A673 (cell line): ENCODE measurements at regions not wholly inside any gene's neighbourhood (a gene's known extent, or its start where the extent isn't known, plus 50 kb on each side); places are given as distances from the start of the nearest gene placed in this dataset.

Experiments used
- BruUV-seq: library from RNA; stranded (reverse); fragments of 400-500 nt; replicated peaks from 2 replicates; lab custom pipeline; 2021; lab: Mats Ljungman, UMichigan
- CTCF ChIA-PET: fragments of 300-600 bp; sonication (Branson Sonifier 250); formaldehyde crosslinking; loops from one replicate; lab custom pipeline; 2022; ENCODE audit warnings: antibody characterized with exemption; lab: Charles Lee
- POLR2A ChIA-PET: fragments of 300-600 bp; sonication (Branson Sonifier 250); formaldehyde crosslinking; loops from one replicate; lab custom pipeline; 2022; ENCODE audit warnings: antibody characterized with exemption; ENCODE audit not compliant: low non-redundant PET; lab: Charles Lee
- DNase-seq: peaks from one replicate; pipeline ENCODE4 v3.0.0-alpha.2; 2015; ENCODE audit warnings: low spot score
- H3K27ac ChIP-seq: fragments of 200-600 bp; sonication (generic); 2 replicates; pipeline ENCODE4 v1.5.1; 2016; ENCODE audit warnings: mixed run types, low read depth, mild to moderate bottlenecking, mixed read lengths, antibody characterized with exemption, low read length; ENCODE audit not compliant: poor library complexity, severe bottlenecking
- H3K27me3 ChIP-seq: fragments of 200-600 bp; sonication (generic); replicated peaks from 2 replicates; pipeline ENCODE4 v1.6.1; 2017; ENCODE audit warnings: mixed run types, low read depth, mild to moderate bottlenecking, mixed read lengths, antibody characterized with exemption, low read length; ENCODE audit not compliant: insufficient read depth, poor library complexity
- H3K36me3 ChIP-seq: fragments of 200-600 bp; sonication (generic); 2 replicates; pipeline ENCODE4 v1.6.1; 2016; ENCODE audit warnings: mixed run types, mild to moderate bottlenecking, mixed read lengths, antibody characterized with exemption, low read length; ENCODE audit not compliant: insufficient read depth, poor library complexity, severe bottlenecking
- H3K4me1 ChIP-seq: fragments of 200-600 bp; sonication (generic); 2 replicates; pipeline ENCODE4 v1.6.1; 2017; ENCODE audit warnings: mixed run types, mild to moderate bottlenecking, mixed read lengths, antibody characterized with exemption, low read length; ENCODE audit not compliant: insufficient read depth, poor library complexity, severe bottlenecking
- H3K4me3 ChIP-seq: fragments of 200-600 bp; sonication (generic); 2 replicates; pipeline ENCODE4 v1.5.1; 2016; ENCODE audit warnings: low read depth, mixed run types, mild to moderate bottlenecking, mixed read lengths, low read length; ENCODE audit not compliant: poor library complexity, severe bottlenecking
- H3K9me3 ChIP-seq: fragments of 200-600 bp; sonication (generic); 2 replicates; pipeline ENCODE4 v1.6.1; 2016; ENCODE audit warnings: mixed run types, low read depth, mild to moderate bottlenecking, mixed read lengths, antibody characterized with exemption, low read length; ENCODE audit not compliant: poor library complexity, severe bottlenecking
- EZH2 ChIP-seq: fragments of 200-600 bp; sonication (generic); IDR thresholded peaks from 2 replicates; pipeline ENCODE4 v1.6.1; 2017; ENCODE audit warnings: borderline replicate concordance, low read depth, mild to moderate bottlenecking, mixed read lengths, antibody characterized with exemption, low read length; ENCODE audit not compliant: poor library complexity, severe bottlenecking
- intact Hi-C: fragments of 100-400 bp; cut with micrococcal nuclease; formaldehyde crosslinking; loops from one replicate; pipeline ENCODE4 v1.10.0; 2022; ENCODE audit not compliant: unreplicated experiment
- TF ChIP-seq, protein P1 (sequence below): fragments of 300-800, 200-600 bp; sonication (generic); conservative IDR thresholded peaks from 2 replicates; pipeline ENCODE4 v1.5.1; 2017; ENCODE audit warnings: low read depth, mild to moderate bottlenecking, antibody characterized with exemption, low read length, moderate library complexity, mixed read lengths

DNA sequence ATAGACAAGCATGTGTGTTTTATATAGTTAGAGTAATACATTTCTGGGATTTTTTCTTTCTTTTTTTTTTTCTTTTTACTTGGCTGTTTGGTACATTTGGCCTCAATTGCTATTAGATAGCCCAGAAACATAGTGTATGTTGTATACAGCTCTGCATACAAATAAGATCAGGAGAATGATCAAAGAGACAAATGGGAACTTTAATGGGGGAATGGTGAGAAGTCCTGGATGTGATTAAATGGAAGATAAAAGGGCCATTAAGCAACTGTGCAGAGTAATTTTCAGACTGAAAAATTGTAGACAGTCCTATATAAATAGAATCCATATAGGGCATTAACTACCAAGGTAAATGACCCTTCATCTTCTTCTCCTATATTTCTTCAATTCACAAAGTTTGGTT, 575.6 kb downstream of the EBF1 start:
- no peak for DNase-seq
- Histone ChIP-seq H3K4me3 (no peak overlapping the region), H3K27ac (no peak overlapping the region), H3K4me1 (no peaks in the 10 kb centered on the region), H3K27me3 (no peaks in the 10 kb centered on the region), H3K36me3 (no peaks in the 10 kb centered on the region), H3K9me3 (no peaks in the 10 kb centered on the region)
- intact Hi-C loops: no loop called here
- TF ChIP-seq EZH2: no peak
- TF ChIP-seq, protein P1, sequence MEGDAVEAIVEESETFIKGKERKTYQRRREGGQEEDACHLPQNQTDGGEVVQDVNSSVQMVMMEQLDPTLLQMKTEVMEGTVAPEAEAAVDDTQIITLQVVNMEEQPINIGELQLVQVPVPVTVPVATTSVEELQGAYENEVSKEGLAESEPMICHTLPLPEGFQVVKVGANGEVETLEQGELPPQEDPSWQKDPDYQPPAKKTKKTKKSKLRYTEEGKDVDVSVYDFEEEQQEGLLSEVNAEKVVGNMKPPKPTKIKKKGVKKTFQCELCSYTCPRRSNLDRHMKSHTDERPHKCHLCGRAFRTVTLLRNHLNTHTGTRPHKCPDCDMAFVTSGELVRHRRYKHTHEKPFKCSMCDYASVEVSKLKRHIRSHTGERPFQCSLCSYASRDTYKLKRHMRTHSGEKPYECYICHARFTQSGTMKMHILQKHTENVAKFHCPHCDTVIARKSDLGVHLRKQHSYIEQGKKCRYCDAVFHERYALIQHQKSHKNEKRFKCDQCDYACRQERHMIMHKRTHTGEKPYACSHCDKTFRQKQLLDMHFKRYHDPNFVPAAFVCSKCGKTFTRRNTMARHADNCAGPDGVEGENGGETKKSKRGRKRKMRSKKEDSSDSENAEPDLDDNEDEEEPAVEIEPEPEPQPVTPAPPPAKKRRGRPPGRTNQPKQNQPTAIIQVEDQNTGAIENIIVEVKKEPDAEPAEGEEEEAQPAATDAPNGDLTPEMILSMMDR: no peak
- ChIA-PET POLR2A (no interaction called here), CTCF (no interaction called here)
- BruUV-seq: no TSS peak

DNA sequence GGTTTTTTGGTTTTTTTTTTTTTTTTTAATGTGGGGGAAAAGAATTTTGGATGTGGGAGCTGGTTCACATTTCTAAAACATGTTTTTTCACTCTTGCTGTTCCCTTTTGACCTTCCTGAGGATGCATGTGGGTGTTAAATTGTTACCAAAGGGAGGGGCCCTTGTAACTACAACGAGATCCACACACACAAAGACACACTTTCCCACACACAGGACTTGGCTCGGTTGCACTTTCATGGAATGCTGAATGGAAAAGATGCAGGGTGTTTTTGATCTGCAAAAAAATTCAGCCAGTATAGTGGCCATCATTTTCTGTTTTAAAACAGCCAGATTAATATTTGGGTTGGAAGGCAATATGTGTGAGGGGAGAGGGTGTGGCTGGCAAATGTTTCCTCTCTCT, 576.9 kb downstream of the EBF1 start:
- intact Hi-C loops: no loop called here
- Histone ChIP-seq H3K36me3 (no peaks in the 10 kb centered on the region), H3K27ac (no peak overlapping the region), H3K9me3 (no peaks in the 10 kb centered on the region), H3K27me3 (no peaks in the 10 kb centered on the region), H3K4me3 (no peak overlapping the region), H3K4me1 (no peaks in the 10 kb centered on the region)
- no TSS peak for BruUV-seq
- TF ChIP-seq, protein P1: no peak
- no peak for TF ChIP-seq EZH2
- ChIA-PET CTCF (no interaction called here), POLR2A (no interaction called here)
- DNase-seq: no peak

GRCh38 chr5:158521995-158522394, 577.7 kb downstream of the EBF1 start:
- no peak overlapping the region for H3K27ac ChIP-seq
- ChIA-PET CTCF (no interaction called here), POLR2A (no interaction called here)
- no peak overlapping the region for H3K4me3 ChIP-seq
- H3K27me3 ChIP-seq: no peaks in the 10 kb centered on the region
- no TSS peak for BruUV-seq
- H3K36me3 ChIP-seq: no peaks in the 10 kb centered on the region
- H3K9me3 ChIP-seq: no peaks in the 10 kb centered on the region
- no peak for DNase-seq
- TF ChIP-seq, protein P1: no peak
- intact Hi-C loops: no loop called here
- H3K4me1 ChIP-seq: no peaks in the 10 kb centered on the region
